GM23338 (cell line): ENCODE measurements at regions not wholly inside any gene's neighbourhood (a gene's known extent, or its start where the extent isn't known, plus 50 kb on each side); places are given as distances from the start of the nearest gene placed in this dataset.

Experiments
- ATAC-seq: fragments of 200-7000 bp; cut with Tn5 transposase; 3 replicates; pipeline ENCODE4 v1.9.1; 2020
- DNase-seq: peaks from one replicate; pipeline ENCODE4 v3.0.0-alpha.2; 2015; ENCODE audit warnings: low spot score
- H2AFZ ChIP-seq: fragments of 200-600 bp; sonication (generic); 2 replicates; pipeline ENCODE4 v1.8.0; 2016; ENCODE audit warnings: antibody characterized with exemption, mild to moderate bottlenecking, moderate library complexity
- H3F3A ChIP-seq: fragments of 200-600 bp; sonication (generic); replicated peaks from 2 replicates; pipeline ENCODE4 v1.8.0; 2017; ENCODE audit warnings: antibody characterized with exemption, mixed run types, low read depth
- H3K27ac ChIP-seq: fragments of 200-600 bp; sonication (generic); 2 replicates; pipeline ENCODE4 v1.6.1; 2016; ENCODE audit warnings: low read depth
- H3K27me3 ChIP-seq: fragments of 200-600 bp; sonication (generic); 2 replicates; pipeline ENCODE4 v1.8.0; 2016; ENCODE audit warnings: mild to moderate bottlenecking, mixed run types, moderate library complexity; ENCODE audit not compliant: insufficient read depth
- H3K36me3 ChIP-seq: fragments of 200-600 bp; sonication (generic); 2 replicates; pipeline ENCODE4 v1.8.0; 2016; ENCODE audit warnings: mild to moderate bottlenecking; ENCODE audit not compliant: insufficient read depth
- H3K4me1 ChIP-seq: fragments of 200-600 bp; sonication (generic); 2 replicates; pipeline ENCODE4 v1.8.0; 2016; ENCODE audit warnings: mild to moderate bottlenecking, moderate library complexity; ENCODE audit not compliant: insufficient read depth
- H3K4me2 ChIP-seq: fragments of 200-600 bp; sonication (generic); 2 replicates; pipeline ENCODE4 v1.7.1; 2017; ENCODE audit warnings: mixed run types
- H3K4me3 ChIP-seq: fragments of 200-600 bp; sonication (generic); 2 replicates; pipeline ENCODE4 v1.6.1; 2016; ENCODE audit warnings: mixed run types
- H3K79me2 ChIP-seq: fragments of 200-600 bp; sonication (generic); replicated peaks from 2 replicates; pipeline ENCODE4 v1.8.0; 2017; ENCODE audit warnings: mild to moderate bottlenecking; ENCODE audit not compliant: insufficient read depth
- H3K9me2 ChIP-seq: fragments of 200-600 bp; sonication (generic); 2 replicates; pipeline ENCODE4 v1.8.0; 2017; ENCODE audit not compliant: insufficient read depth
- H4K20me1 ChIP-seq: fragments of 200-600 bp; sonication (generic); replicated peaks from 2 replicates; pipeline ENCODE4 v1.8.0; 2017; ENCODE audit warnings: mild to moderate bottlenecking; ENCODE audit not compliant: insufficient read depth
- H3K27ac Mint-ChIP-seq: 2 replicates; pipeline ENCODE4 v1.8.0; 2020; ENCODE audit warnings: inconsistent platforms, mild to moderate bottlenecking, moderate library complexity, mixed read lengths
- H3K27me3 Mint-ChIP-seq: 3 replicates; pipeline ENCODE4 v1.8.0; 2022; ENCODE audit warnings: low read depth, mild to moderate bottlenecking, moderate library complexity, mixed read lengths, inconsistent platforms; ENCODE audit not compliant: insufficient read depth, poor library complexity
- H3K36me3 Mint-ChIP-seq: 3 replicates; pipeline ENCODE4 v1.8.0; 2021; ENCODE audit warnings: low read depth, mild to moderate bottlenecking, inconsistent platforms, moderate library complexity, mixed read lengths
- H3K4me1 Mint-ChIP-seq: 3 replicates; pipeline ENCODE4 v1.8.0; 2020; ENCODE audit warnings: mild to moderate bottlenecking, inconsistent platforms, mixed read lengths
- H3K4me3 Mint-ChIP-seq: 3 replicates; pipeline ENCODE4 v1.8.0; 2021; ENCODE audit warnings: moderate library complexity, mild to moderate bottlenecking, inconsistent platforms, mixed read lengths
- H3K9me3 Mint-ChIP-seq: 3 replicates; pipeline ENCODE4 v1.8.0; 2020; ENCODE audit warnings: moderate library complexity, mild to moderate bottlenecking, inconsistent platforms, mixed read lengths
- EZH2phosphoT487 ChIP-seq: fragments of 200-600 bp; sonication (generic); IDR thresholded peaks from one replicate; pipeline ENCODE4 v1.8.1; 2018; ENCODE audit warnings: antibody characterized with exemption; ENCODE audit not compliant: unreplicated experiment
- POLR2AphosphoS5 ChIP-seq: IDR thresholded peaks from 2 replicates; pipeline ENCODE4 v1.6.1; 2016; ENCODE audit warnings: antibody characterized with exemption, low read depth
- REST ChIP-seq: IDR thresholded peaks from one replicate; pipeline ENCODE4 v1.6.1; 2018; ENCODE audit warnings: antibody characterized with exemption; ENCODE audit not compliant: unreplicated experiment
- STAT1 ChIP-seq: IDR thresholded peaks from one replicate; pipeline ENCODE4 v1.6.1; 2016; ENCODE audit warnings: antibody characterized with exemption; ENCODE audit not compliant: unreplicated experiment
- ZNF114 ChIP-seq: fragments of 250-450 bp; sonication (Bioruptor Pico); IDR thresholded peaks from 2 replicates; pipeline ENCODE4 v1.5.0; 2020; ENCODE audit warnings: mild to moderate bottlenecking, moderate library complexity
- ZNF331 ChIP-seq: fragments of 250-450 bp; sonication (Bioruptor Pico); IDR thresholded peaks from 2 replicates; pipeline ENCODE4 v1.5.0; 2020; ENCODE audit warnings: low read depth, mild to moderate bottlenecking, moderate library complexity
- TF ChIP-seq, protein P1 (sequence below), 2 experiments: fragments of 200-600 bp in 1 of 2; sonication (generic) in 1 of 2; conservative IDR thresholded peaks; 2 replicates each; pipeline versions ENCODE4 v1.5.1 to v1.6.1; 2016 to 2017; ENCODE audit warnings: antibody characterized with exemption in 2 of 2, low read depth in 2 of 2, mild to moderate bottlenecking in 2 of 2, moderate library complexity in 1 of 2

DNA sequence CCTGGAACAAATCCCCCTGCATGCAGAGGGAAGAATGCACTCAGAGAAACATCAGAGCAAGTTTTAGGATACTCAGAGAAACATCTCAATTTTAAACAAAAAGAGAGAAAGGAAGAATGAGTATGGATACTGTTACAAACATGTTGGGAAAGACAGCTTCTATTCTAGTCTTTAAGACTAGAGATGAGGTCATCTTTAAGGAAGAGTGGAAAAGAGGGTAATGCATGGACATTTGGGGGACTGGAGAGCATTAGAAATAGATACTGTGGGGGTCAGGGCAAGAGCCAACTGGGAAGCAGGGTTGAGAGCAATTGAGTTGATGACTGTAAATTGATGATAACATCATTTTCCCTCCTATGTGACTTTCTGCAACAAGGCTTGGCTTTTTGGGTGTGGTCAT, 431.2 kb downstream of the CDH26 start:
- Histone ChIP-seq H3K27ac (no peak overlapping the region), H3F3A (no peaks in the 10 kb centered on the region), H2AFZ (no peak overlapping the region), H3K36me3 (no peaks in the 10 kb centered on the region), H3K27me3 (no peaks in the 10 kb centered on the region), H3K4me3 (no peak overlapping the region), H3K4me1 (no peaks in the 10 kb centered on the region), H3K9me2 (no peaks in the 10 kb centered on the region), H4K20me1 (no peaks in the 10 kb centered on the region), H3K79me2 (no peaks in the 10 kb centered on the region), H3K4me2 (no peak overlapping the region)
- ATAC-seq (no peak), DNase-seq (no peak)
- Mint-ChIP-seq H3K27me3 (peaks cover 4% of the 10 kb centered on the region), H3K9me3 (peaks cover 2% of the 10 kb centered on the region; the same call in 1 of the 3 replicates), H3K27ac (no peak overlapping the region), H3K4me1 (no peaks in the 10 kb centered on the region), H3K36me3 (no peaks in the 10 kb centered on the region), H3K4me3 (no peak overlapping the region)
- TF ChIP-seq POLR2AphosphoS5 = no peak

DNA sequence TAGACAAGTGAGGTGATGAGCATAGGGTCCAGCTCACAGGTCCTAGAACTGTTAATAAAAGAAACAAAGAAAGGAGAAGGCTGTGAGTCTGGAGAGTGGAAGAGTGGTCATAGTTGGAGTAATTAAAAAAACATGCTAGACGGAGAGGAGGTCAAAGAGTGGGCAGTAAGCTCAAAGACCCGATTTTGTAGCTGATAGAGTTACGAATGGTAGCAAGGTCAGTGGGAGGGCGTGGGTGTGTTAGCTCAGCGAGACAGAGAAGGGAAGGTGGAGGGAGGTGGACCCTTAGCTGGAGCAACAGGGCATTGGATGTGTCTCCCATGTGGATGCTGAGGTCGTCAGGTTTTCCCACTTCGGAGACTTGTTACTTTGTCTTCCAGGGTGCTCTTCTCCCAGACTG, 431.7 kb downstream of the CDH26 start:
- no peaks in the 10 kb centered on the region for H3F3A ChIP-seq
- peaks cover 4% of the 10 kb centered on the region for H3K27me3 Mint-ChIP-seq
- no peaks in the 10 kb centered on the region for H3K36me3 ChIP-seq
- no peaks in the 10 kb centered on the region for H3K9me2 ChIP-seq
- no peaks in the 10 kb centered on the region for H3K79me2 ChIP-seq
- no peaks in the 10 kb centered on the region for H3K4me1 ChIP-seq
- no peak overlapping the region for H3K4me3 ChIP-seq
- no peak overlapping the region for H3K27ac ChIP-seq
- H3K9me3 Mint-ChIP-seq = peaks cover 2% of the 10 kb centered on the region; the same call in 1 of the 3 replicates
- ATAC-seq = no peak
- no peak for TF ChIP-seq STAT1
- TF ChIP-seq EZH2phosphoT487 = no peak
- TF ChIP-seq ZNF331 (CRISPR knock-in tag) = no peak
- no peak for TF ChIP-seq ZNF114 (CRISPR knock-in tag)
- TF ChIP-seq, protein P1, sequence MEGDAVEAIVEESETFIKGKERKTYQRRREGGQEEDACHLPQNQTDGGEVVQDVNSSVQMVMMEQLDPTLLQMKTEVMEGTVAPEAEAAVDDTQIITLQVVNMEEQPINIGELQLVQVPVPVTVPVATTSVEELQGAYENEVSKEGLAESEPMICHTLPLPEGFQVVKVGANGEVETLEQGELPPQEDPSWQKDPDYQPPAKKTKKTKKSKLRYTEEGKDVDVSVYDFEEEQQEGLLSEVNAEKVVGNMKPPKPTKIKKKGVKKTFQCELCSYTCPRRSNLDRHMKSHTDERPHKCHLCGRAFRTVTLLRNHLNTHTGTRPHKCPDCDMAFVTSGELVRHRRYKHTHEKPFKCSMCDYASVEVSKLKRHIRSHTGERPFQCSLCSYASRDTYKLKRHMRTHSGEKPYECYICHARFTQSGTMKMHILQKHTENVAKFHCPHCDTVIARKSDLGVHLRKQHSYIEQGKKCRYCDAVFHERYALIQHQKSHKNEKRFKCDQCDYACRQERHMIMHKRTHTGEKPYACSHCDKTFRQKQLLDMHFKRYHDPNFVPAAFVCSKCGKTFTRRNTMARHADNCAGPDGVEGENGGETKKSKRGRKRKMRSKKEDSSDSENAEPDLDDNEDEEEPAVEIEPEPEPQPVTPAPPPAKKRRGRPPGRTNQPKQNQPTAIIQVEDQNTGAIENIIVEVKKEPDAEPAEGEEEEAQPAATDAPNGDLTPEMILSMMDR (conservative IDR thresholded peaks at IDR 0.05; ENCODE audit: low read depth in 2 of 2) = no peak
- no peaks in the 10 kb centered on the region for H4K20me1 ChIP-seq
- H3K4me1 Mint-ChIP-seq = no peaks in the 10 kb centered on the region
- H3K36me3 Mint-ChIP-seq = no peaks in the 10 kb centered on the region
- no peak overlapping the region for H3K4me2 ChIP-seq
- no peak overlapping the region for H2AFZ ChIP-seq
- H3K4me3 Mint-ChIP-seq = no peak overlapping the region
- DNase-seq = no peak
- no peaks in the 10 kb centered on the region for H3K27me3 ChIP-seq
- H3K27ac Mint-ChIP-seq = no peak overlapping the region

GRCh38 chr20:60395991-60396390, 437.8 kb downstream of the CDH26 start:
- DNase-seq (no peak), ATAC-seq (no peak)
- Histone ChIP-seq H3K9me2 (no peaks in the 10 kb centered on the region), H3K27me3 (no peaks in the 10 kb centered on the region), H3K4me2 (no peak overlapping the region), H3K79me2 (no peaks in the 10 kb centered on the region), H3K4me1 (no peaks in the 10 kb centered on the region), H3K27ac (no peak overlapping the region), H3F3A (no peaks in the 10 kb centered on the region), H3K36me3 (no peaks in the 10 kb centered on the region), H4K20me1 (no peaks in the 10 kb centered on the region), H3K4me3 (no peak overlapping the region), H2AFZ (no peak overlapping the region)
- Mint-ChIP-seq H3K36me3 (peaks cover 4% of the 10 kb centered on the region; the same call in 2 of the 3 replicates), H3K9me3 (peaks cover 23% of the 10 kb centered on the region), H3K27me3 (no peaks in the 10 kb centered on the region), H3K27ac (no peak overlapping the region), H3K4me3 (no peak overlapping the region), H3K4me1 (no peaks in the 10 kb centered on the region)
- TF ChIP-seq REST = no peak
